ENCODE measurements at regions not wholly inside any gene's neighbourhood (a gene's known extent, or its start where the extent isn't known, plus 50 kb on each side); places are given as distances from the start of the nearest gene placed in this dataset.

DNA sequence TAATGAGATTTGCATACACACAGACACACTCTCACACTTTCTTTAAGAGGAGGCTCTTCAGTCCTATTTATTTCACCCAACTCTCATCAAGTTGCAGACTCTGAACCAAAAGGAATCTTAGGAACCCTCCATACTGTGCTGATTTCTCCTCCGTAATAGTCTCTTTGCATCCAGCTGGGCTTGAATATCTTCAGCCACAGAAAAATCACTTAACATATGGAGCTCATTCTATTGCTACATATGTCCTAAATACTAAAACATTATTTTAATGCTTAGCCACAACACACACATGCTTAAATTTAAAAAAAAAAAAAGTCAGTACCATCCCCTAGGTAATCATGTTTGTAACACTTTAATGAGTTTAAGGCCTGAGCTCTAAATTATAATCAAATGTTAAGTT, 287.5 kb upstream of the CNTN6 start:
- Histone ChIP-seq H3K4me1 (ENCODE audit: insufficient read depth, low read length, poor library complexity, severe bottlenecking) (no peaks in the 10 kb centered on the region), H4K20me1 (ENCODE audit: insufficient read depth, low read length, poor library complexity, severe bottlenecking) (no peaks in the 10 kb centered on the region), H3K27me3 (ENCODE audit: insufficient read depth, low read length, poor library complexity, severe bottlenecking) (no peaks in the 10 kb centered on the region), H3K9me3 (ENCODE audit: insufficient read depth, low read depth, low read length) (peaks cover 10% of the 10 kb centered on the region; the same call in 1 of the 2 replicates), H3K4me2 (ENCODE audit: low read depth, low read length, poor library complexity, severe bottlenecking) (no peak overlapping the region), H3F3A (ENCODE audit: low read depth) (no peaks in the 10 kb centered on the region), H3K9ac (ENCODE audit: low read depth, low read length, poor library complexity, severe bottlenecking) (no peak overlapping the region), H3K79me2 (ENCODE audit: insufficient read depth, low read length) (no peaks in the 10 kb centered on the region), H3K4me3 (ENCODE audit: low read length, poor library complexity, severe bottlenecking) (no peak overlapping the region), H3K36me3 (ENCODE audit: insufficient read depth, low read length) (no peaks in the 10 kb centered on the region), H3K9me2 (replicated peaks; ENCODE audit: low read depth, low read length) (no peaks in the 10 kb centered on the region), H2AFZ (ENCODE audit: low read length) (no peak overlapping the region)
- TF ChIP-seq, protein P1, sequence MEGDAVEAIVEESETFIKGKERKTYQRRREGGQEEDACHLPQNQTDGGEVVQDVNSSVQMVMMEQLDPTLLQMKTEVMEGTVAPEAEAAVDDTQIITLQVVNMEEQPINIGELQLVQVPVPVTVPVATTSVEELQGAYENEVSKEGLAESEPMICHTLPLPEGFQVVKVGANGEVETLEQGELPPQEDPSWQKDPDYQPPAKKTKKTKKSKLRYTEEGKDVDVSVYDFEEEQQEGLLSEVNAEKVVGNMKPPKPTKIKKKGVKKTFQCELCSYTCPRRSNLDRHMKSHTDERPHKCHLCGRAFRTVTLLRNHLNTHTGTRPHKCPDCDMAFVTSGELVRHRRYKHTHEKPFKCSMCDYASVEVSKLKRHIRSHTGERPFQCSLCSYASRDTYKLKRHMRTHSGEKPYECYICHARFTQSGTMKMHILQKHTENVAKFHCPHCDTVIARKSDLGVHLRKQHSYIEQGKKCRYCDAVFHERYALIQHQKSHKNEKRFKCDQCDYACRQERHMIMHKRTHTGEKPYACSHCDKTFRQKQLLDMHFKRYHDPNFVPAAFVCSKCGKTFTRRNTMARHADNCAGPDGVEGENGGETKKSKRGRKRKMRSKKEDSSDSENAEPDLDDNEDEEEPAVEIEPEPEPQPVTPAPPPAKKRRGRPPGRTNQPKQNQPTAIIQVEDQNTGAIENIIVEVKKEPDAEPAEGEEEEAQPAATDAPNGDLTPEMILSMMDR (conservative IDR thresholded peaks at IDR 0.05; ENCODE audit: low read length) = no peak

DNA sequence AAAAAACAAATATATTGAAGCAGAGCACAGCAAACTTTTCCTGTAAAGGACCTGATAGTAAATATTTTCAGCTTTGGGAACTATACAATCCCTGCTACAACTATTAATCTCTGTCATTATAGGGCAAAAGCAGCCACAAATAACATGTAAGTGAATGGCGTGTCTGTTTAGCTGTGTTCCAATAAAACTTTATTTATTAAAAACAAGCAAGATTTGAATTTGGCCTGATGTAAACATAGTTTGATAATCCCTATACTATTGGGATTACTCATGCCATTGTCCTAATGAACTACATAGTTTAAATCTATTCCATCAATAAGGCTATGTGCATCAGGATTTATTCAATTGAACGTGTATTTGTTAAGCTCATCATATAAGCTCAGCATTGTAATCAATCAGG, 286.8 kb upstream of the CNTN6 start:
- H3K9me3 ChIP-seq (ENCODE audit: insufficient read depth, low read depth, low read length) = peaks cover 10% of the 10 kb centered on the region; the same call in 1 of the 2 replicates
- no peaks in the 10 kb centered on the region for H3K36me3 ChIP-seq (ENCODE audit: insufficient read depth, low read length)
- H3K4me1 ChIP-seq (ENCODE audit: insufficient read depth, low read length, poor library complexity, severe bottlenecking) = no peaks in the 10 kb centered on the region
- H4K20me1 ChIP-seq (ENCODE audit: insufficient read depth, low read length, poor library complexity, severe bottlenecking) = no peaks in the 10 kb centered on the region
- no peak overlapping the region for H3K4me3 ChIP-seq (ENCODE audit: low read length, poor library complexity, severe bottlenecking)
- H2AFZ ChIP-seq (ENCODE audit: low read length) = no peak overlapping the region
- H3F3A ChIP-seq (ENCODE audit: low read depth) = no peaks in the 10 kb centered on the region
- TF ChIP-seq, protein P1 (conservative IDR thresholded peaks at IDR 0.05; ENCODE audit: low read length) = no peak
- no peak for TF ChIP-seq EZH2phosphoT487 (IDR thresholded peaks at IDR 0.05; ENCODE audit: borderline replicate concordance)
- no peaks in the 10 kb centered on the region for H3K9me2 ChIP-seq (replicated peaks; ENCODE audit: low read depth, low read length)
- H3K79me2 ChIP-seq (ENCODE audit: insufficient read depth, low read length) = no peaks in the 10 kb centered on the region
- no peak overlapping the region for H3K4me2 ChIP-seq (ENCODE audit: low read depth, low read length, poor library complexity, severe bottlenecking)
- no peak overlapping the region for H3K9ac ChIP-seq (ENCODE audit: low read depth, low read length, poor library complexity, severe bottlenecking)
- H3K27me3 ChIP-seq (ENCODE audit: insufficient read depth, low read length, poor library complexity, severe bottlenecking) = no peaks in the 10 kb centered on the region

DNA sequence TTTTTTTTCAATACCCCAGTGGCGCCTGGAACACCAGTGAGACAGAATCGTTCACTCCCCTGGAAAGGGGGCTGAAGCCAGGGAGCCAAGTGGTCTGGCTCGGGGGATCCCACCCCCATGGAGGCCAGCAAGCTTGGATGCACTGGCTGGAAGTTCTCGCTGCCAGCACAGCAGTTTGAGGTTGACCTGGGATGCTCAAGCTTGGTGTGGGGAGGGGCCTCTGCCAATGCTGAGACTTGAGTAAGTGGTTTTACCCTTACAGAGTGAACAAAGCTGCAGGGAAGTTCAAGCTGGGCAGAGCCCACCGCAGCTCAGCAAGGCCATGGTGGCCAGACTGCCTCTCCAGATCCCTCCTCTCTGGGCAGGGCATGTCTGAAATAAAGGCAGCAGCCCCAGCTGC, 276.2 kb upstream of the CNTN6 start:
- no peak overlapping the region for H3K4me2 ChIP-seq (ENCODE audit: low read depth, low read length, poor library complexity, severe bottlenecking)
- no peak overlapping the region for H2AFZ ChIP-seq (ENCODE audit: low read length)

More for the DNA sequence above, 276.2 kb upstream of the CNTN6 start:
- no peak overlapping the region for H3K9ac ChIP-seq (ENCODE audit: low read depth, low read length, poor library complexity, severe bottlenecking)
- H3F3A ChIP-seq (ENCODE audit: low read depth) = no peaks in the 10 kb centered on the region
- H4K20me1 ChIP-seq (ENCODE audit: insufficient read depth, low read length, poor library complexity, severe bottlenecking) = no peaks in the 10 kb centered on the region
- H3K4me3 ChIP-seq (ENCODE audit: low read length, poor library complexity, severe bottlenecking) = no peak overlapping the region
- TF ChIP-seq, protein P1 (conservative IDR thresholded peaks at IDR 0.05; ENCODE audit: low read length) = no peak
- no peak for TF ChIP-seq EZH2phosphoT487 (IDR thresholded peaks at IDR 0.05; ENCODE audit: borderline replicate concordance)
- H3K9me2 ChIP-seq (replicated peaks; ENCODE audit: low read depth, low read length) = no peaks in the 10 kb centered on the region
- no peaks in the 10 kb centered on the region for H3K9me3 ChIP-seq (ENCODE audit: insufficient read depth, low read depth, low read length)
- no peaks in the 10 kb centered on the region for H3K4me1 ChIP-seq (ENCODE audit: insufficient read depth, low read length, poor library complexity, severe bottlenecking)
- H3K79me2 ChIP-seq (ENCODE audit: insufficient read depth, low read length) = no peaks in the 10 kb centered on the region
- H3K27me3 ChIP-seq (ENCODE audit: insufficient read depth, low read length, poor library complexity, severe bottlenecking) = no peaks in the 10 kb centered on the region
- H3K36me3 ChIP-seq (ENCODE audit: insufficient read depth, low read length) = no peaks in the 10 kb centered on the region

Measured in Loucy (cell line).